Aorta (tissue), 5 donors: ENCODE measurements at regions not wholly inside any gene's neighbourhood (a gene's known extent, or its start where the extent isn't known, plus 50 kb on each side); places are given as distances from the start of the nearest gene placed in this dataset.

ENCODE experiments used
- ATAC-seq: fragments of 200-7000 bp; cut with Tn5 transposase; one replicate; pipeline ENCODE4 v1.9.1; 2022; ENCODE audit warnings: moderate library complexity; ENCODE audit not compliant: low FRiP score
- DNase-seq, 2 donors: peaks; one replicate each; pipeline ENCODE4 v3.0.0-alpha.2; 2020
- H3K27ac ChIP-seq, 2 donors: one replicate each; pipeline ENCODE4 v1.5.1; 2013; ENCODE audit warnings: low read length in 2 of 2, mild to moderate bottlenecking in 2 of 2, moderate library complexity in 2 of 2, control low read depth in 1 of 2, inconsistent platforms in 1 of 2, low read depth in 1 of 2
- H3K27me3 ChIP-seq, 2 donors: one replicate each; pipeline ENCODE4 v1.6.1; 2013; ENCODE audit warnings: control low read depth in 1 of 2, low read length in 1 of 2, mild to moderate bottlenecking in 1 of 2, moderate library complexity in 1 of 2; ENCODE audit not compliant: insufficient read depth in 2 of 2, control insufficient read depth in 1 of 2
- H3K36me3 ChIP-seq, 2 donors: one replicate each; pipeline ENCODE4 v1.6.1; 2013; ENCODE audit warnings: control low read depth in 1 of 2, low read length in 1 of 2, mild to moderate bottlenecking in 1 of 2; ENCODE audit not compliant: insufficient read depth in 2 of 2, control insufficient read depth in 1 of 2
- H3K4me1 ChIP-seq, 2 donors: one replicate each; pipeline ENCODE4 v1.6.1; 2013; ENCODE audit warnings: low read length in 2 of 2, control low read depth in 1 of 2, mild to moderate bottlenecking in 1 of 2, moderate library complexity in 1 of 2; ENCODE audit not compliant: insufficient read depth in 2 of 2, control insufficient read depth in 1 of 2
- H3K4me3 ChIP-seq, 2 donors: one replicate each; pipeline ENCODE4 v1.5.1; 2013; ENCODE audit warnings: low read length in 2 of 2, control low read depth in 1 of 2, mild to moderate bottlenecking in 1 of 2
- H3K9me3 ChIP-seq: one replicate; pipeline ENCODE4 v1.6.1; 2013; ENCODE audit warnings: mild to moderate bottlenecking, low read length; ENCODE audit not compliant: control insufficient read depth
- WGBS, 2 donors: extraction: QIAGEN DNeasy Blood & Tissue Kit; methylation state at CpG; one replicate each; pipeline ENCODE4 v1.1.7; 2013; 5-methylcytosine and 5-hydroxymethylcytosine counted together
- intact Hi-C, 2 donors: fragments of 100-400 bp; cut with DNase I; formaldehyde crosslinking; loops; one replicate each; pipeline versions ENCODE4 v1.14.2 to v1.15.0; 2022
- donor health status: healthy with polysubstance abuse.
- donor health status: Bipolar disorder and iron deficiency.
- donor health status: DM: no; HTN: no; CAD: no.
- donor health status: DM: no; HTN: no; CAD: no.
- donor health status: DM: yes; HTN: yes; CAD: no.

DNA sequence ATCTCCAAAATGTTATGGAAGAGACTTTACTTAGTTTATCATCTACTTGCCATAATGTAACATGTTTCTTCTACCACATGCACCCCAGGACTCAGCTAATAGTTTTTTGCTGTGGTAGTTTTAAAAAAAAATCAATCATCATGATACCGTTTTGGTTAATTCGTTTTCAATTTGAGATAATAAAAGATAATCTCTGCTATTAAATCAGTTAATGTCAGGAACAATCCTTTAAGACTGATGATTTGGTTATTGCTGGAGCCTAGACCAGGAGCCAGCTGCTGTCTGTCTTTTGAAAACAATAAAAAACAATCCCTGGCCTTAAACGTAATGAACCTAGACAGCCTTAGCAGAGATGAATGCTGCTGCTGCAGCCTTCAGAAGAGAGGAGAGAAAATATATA lies 403.7 kb downstream of the OXSM start:
- ATAC-seq (no peak), DNase-seq (no peak)
- no peaks in the 10 kb centered on the region for H3K36me3 ChIP-seq
- H3K4me3 ChIP-seq: no peak overlapping the region
- no peak overlapping the region for H3K27ac ChIP-seq
- no peaks in the 10 kb centered on the region for H3K4me1 ChIP-seq
- whole genome bisulfite sequencing, 2 donors: 59 to 75% methylated on average over 3 of the region's 3 CpGs
- H3K9me3 ChIP-seq: peaks cover 1% of the 10 kb centered on the region
- intact Hi-C loops: no loop called here
- no peaks in the 10 kb centered on the region for H3K27me3 ChIP-seq

DNA sequence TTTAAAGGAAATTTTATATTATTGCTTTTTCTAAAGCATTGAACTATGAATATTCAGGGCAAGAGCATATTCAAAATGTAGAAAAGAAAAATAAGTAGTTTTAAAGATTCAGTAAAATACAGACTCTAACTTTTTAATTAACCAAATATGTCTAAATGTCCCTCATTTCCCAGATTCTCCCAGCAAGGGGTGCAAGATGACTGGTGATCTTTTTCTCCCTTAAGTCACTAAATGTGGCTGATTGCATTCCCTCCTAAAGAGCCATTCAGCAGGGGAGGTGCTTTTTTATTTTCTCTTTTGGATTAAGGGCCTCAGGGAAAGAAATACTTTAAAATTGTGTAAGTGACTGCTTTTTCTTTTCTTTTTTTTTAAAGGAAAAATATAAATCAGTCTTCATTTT lies 406.9 kb downstream of the OXSM start:
- no peak overlapping the region for H3K4me3 ChIP-seq
- peaks cover 1% of the 10 kb centered on the region for H3K9me3 ChIP-seq
- ATAC-seq (no peak), DNase-seq (no peak)
- H3K36me3 ChIP-seq: no peaks in the 10 kb centered on the region
- intact Hi-C loops: no loop called here
- no peaks in the 10 kb centered on the region for H3K4me1 ChIP-seq
- no peak overlapping the region for H3K27ac ChIP-seq
- H3K27me3 ChIP-seq: no peaks in the 10 kb centered on the region

DNA sequence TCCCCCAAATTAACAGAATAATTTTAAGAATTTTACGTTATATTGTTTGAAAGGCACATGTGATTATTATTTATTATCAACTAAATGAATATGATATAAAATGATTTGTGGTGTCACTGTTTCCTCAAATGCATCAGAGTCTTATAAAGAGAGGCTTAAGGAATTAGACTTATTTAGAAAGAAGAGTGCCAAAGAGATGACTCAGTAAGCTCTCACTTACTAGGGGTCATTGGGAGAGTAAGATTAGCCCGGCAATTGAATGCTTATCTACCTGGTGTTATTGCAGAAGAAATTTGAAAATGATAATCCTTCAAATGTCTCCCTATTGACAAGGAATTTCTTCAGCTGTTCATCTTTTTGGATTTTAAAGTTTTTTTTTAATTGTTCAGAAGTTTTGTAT lies 408.7 kb downstream of the OXSM start:
- H3K27ac ChIP-seq: no peak overlapping the region
- DNase-seq (no peak), ATAC-seq (no peak)
- 67 to 76% methylated on average over 2 of the region's 2 CpGs for WGBS, 2 donors
- intact Hi-C loops: no loop called here
- H3K9me3 ChIP-seq: peaks cover 1% of the 10 kb centered on the region
- H3K27me3 ChIP-seq: no peaks in the 10 kb centered on the region
- H3K4me3 ChIP-seq: no peak overlapping the region
- H3K36me3 ChIP-seq: no peaks in the 10 kb centered on the region
- H3K4me1 ChIP-seq: no peaks in the 10 kb centered on the region

DNA sequence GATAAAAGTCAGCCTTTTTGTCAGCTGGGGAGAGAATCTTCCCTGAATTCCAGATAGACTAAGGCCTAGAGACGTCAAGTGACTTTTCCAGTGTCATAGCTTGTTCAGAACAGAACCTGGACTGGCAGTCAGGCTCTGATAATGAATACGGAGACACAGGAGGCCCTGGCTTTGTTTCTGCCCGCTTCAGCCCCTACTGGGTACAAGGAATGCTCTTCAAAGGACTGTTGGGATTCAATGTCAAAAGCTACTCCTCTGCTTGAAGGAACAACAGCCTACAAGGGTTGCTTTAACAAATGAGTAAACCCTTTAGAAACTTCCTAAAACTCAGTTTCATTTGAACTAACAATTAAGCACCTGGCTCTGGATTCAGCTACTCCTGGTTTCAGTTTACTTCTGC lies 412.3 kb downstream of the OXSM start:
- WGBS, 2 donors: 86 to 94% methylated on average over 3 of the region's 3 CpGs
- no peak overlapping the region for H3K4me3 ChIP-seq
- no peaks in the 10 kb centered on the region for H3K36me3 ChIP-seq
- H3K27me3 ChIP-seq: no peaks in the 10 kb centered on the region
- intact Hi-C loops: no loop called here
- no peaks in the 10 kb centered on the region for H3K9me3 ChIP-seq
- H3K27ac ChIP-seq: no peak overlapping the region
- ATAC-seq (no peak), DNase-seq (no peak)
- no peaks in the 10 kb centered on the region for H3K4me1 ChIP-seq

DNA sequence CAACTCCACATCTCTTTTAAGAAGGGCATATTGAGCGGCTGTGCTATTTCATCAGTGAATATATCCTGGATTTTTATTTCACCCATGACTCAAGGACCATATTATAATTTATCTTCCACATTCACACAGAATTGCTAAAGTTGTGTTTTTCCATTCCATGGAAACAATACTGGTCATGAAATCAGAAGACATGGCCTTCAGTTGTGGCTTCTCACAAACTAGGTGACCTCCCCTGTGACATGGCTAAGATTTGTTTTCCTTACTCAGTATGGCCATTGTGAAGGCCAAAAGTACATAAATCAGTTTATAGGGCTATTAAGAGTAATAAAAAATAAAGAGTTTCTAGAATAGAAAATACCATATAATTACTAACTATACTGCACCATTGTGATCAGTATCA lies 415.6 kb downstream of the OXSM start:
- no peak for DNase-seq
- Histone ChIP-seq H3K36me3 (no peaks in the 10 kb centered on the region), H3K4me3 (no peak overlapping the region), H3K9me3 (no peaks in the 10 kb centered on the region), H3K4me1 (no peaks in the 10 kb centered on the region), H3K27ac (no peak overlapping the region), H3K27me3 (no peaks in the 10 kb centered on the region)
- WGBS, 2 donors: 95 to 97% methylated on average over 1 of the region's 1 CpG
- no peak for ATAC-seq
- intact Hi-C loops: no loop called here

DNA sequence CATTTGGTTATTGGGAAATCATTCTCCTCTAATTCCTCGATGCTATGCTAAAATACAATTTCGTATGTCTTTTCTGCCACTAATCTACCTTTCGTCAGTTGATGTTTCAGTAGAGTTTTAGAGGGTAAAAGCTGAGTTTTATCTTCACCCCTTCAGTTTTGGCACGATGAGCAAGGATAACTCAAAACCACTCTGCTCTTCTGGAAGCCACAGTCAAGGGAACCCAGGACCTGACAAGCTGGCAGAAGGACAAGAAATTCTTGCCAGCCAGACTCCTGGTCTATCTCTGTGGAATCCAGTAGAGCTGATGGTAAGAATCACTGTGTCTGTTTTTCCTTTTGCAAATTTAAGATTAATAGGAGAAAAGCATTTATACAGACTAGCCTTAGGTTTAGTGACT lies 414.4 kb upstream of the LRRC3B start:
- ATAC-seq: no peak
- intact Hi-C loops: no loop called here

DNA sequence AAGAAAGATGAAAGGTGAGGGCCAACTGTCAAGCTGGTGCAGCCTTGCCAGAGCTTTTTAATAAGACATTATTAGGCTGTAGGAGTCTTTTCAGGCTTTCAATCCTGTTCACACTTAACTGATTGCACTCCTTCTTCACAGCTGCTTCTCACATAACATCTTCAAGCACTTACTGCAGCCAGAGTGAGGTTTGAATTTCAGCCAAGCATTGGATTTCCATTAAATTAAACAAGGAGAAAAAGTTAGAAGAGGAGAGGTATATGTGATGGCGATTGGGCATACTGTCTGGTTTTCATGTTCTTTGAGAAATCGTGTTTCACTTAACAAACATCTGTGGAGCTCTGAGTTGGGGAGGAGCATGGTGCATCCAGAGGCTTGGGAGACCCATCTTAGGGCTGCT lies 392.8 kb upstream of the LRRC3B start:
- no peak overlapping the region for H3K27ac ChIP-seq
- WGBS, 2 donors: 91 to 94% methylated on average over 2 of the region's 2 CpGs
- intact Hi-C loops: no loop called here
- H3K27me3 ChIP-seq: no peaks in the 10 kb centered on the region
- H3K9me3 ChIP-seq: peaks cover 2% of the 10 kb centered on the region
- no peaks in the 10 kb centered on the region for H3K36me3 ChIP-seq
- no peak overlapping the region for H3K4me3 ChIP-seq
- no peak for ATAC-seq
- H3K4me1 ChIP-seq: peaks cover 0 to 2% of the 10 kb centered on the region in 2 donors
- no peak for DNase-seq

More for the DNA sequence above, 414.4 kb upstream of the LRRC3B start:
- H3K36me3 ChIP-seq: no peaks in the 10 kb centered on the region
- no peak overlapping the region for H3K4me3 ChIP-seq
- H3K27me3 ChIP-seq: no peaks in the 10 kb centered on the region
- no peak for DNase-seq
- no peak overlapping the region for H3K27ac ChIP-seq
- no peaks in the 10 kb centered on the region for H3K4me1 ChIP-seq
- H3K9me3 ChIP-seq: no peaks in the 10 kb centered on the region
- WGBS, 2 donors: 87 to 89% methylated on average over 4 of the region's 4 CpGs

DNA sequence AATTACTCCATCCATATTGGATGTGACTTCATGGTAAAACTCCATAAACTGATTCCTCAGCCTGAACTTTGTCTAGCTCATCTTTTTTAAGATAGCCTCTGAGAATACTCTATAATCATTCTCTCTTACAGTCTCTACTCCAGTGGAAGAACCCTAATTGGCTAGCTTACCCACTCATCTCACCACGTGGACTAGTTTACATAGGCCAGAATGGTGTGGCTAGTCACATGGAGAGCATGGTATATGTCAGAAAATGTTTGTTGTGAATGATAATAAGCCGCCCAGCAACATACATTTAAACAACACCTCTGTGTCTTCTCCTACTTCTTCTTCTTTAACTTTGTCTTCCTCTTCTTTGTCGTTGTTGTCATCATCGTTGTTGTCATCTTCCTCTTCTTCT lies 389.2 kb upstream of the LRRC3B start:
- Histone ChIP-seq H3K4me3 (no peak overlapping the region), H3K36me3 (no peaks in the 10 kb centered on the region), H3K27me3 (no peaks in the 10 kb centered on the region), H3K9me3 (peaks cover 2% of the 10 kb centered on the region), H3K27ac (no peak overlapping the region), H3K4me1 (no peaks in the 10 kb centered on the region)
- no peak for ATAC-seq
- intact Hi-C loops: no loop called here
- WGBS, 2 donors: 94% methylated on average over 4 of the region's 4 CpGs
- DNase-seq: no peak

DNA sequence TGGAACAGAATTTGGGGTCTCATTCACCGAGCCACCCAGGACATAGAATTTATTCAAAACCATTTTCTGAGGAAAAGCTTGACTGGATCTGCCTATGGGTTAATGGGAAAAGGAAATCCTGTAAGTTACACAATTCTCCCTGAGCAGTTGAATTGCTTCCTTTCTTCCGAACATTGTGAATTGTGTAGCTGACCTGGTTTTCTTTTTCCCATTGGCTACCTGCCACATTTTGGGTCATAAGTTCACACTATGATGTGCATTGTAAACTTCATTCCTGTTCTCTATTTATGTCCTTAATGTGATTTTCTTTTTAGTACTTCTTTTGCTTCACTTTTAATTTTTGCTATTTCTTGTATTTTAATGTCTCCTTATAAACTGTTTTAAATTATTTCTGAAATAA lies 386.0 kb upstream of the LRRC3B start:
- Histone ChIP-seq H3K36me3 (no peaks in the 10 kb centered on the region), H3K9me3 (peaks cover 2% of the 10 kb centered on the region), H3K27me3 (no peaks in the 10 kb centered on the region), H3K27ac (no peak overlapping the region), H3K4me1 (no peaks in the 10 kb centered on the region), H3K4me3 (no peak overlapping the region)
- DNase-seq (no peak), ATAC-seq (no peak)
- WGBS, 2 donors: 55 to 75% methylated on average over 2 of the region's 2 CpGs
- intact Hi-C loops: no loop called here
